Breast epithelium (tissue), 3 donors: ENCODE measurements at regions not wholly inside any gene's neighbourhood (a gene's known extent, or its start where the extent isn't known, plus 50 kb on each side); places are given as distances from the start of the nearest gene placed in this dataset.

Source experiments
- POLR2A ChIP-seq: fragments of 450-650 bp; IDR thresholded peaks from one replicate; pipeline ENCODE4 v1.6.1; 2016; ENCODE audit warnings: antibody characterized with exemption, mild to moderate bottlenecking, moderate library complexity
- TF ChIP-seq, protein P1 (sequence below), 3 donors: fragments of 450-650 bp; IDR thresholded peaks; one replicate each; pipeline ENCODE4 v1.5.1; 2016 to 2017; ENCODE audit warnings: antibody characterized with exemption in 3 of 3, mild to moderate bottlenecking in 3 of 3, moderate library complexity in 3 of 3

DNA sequence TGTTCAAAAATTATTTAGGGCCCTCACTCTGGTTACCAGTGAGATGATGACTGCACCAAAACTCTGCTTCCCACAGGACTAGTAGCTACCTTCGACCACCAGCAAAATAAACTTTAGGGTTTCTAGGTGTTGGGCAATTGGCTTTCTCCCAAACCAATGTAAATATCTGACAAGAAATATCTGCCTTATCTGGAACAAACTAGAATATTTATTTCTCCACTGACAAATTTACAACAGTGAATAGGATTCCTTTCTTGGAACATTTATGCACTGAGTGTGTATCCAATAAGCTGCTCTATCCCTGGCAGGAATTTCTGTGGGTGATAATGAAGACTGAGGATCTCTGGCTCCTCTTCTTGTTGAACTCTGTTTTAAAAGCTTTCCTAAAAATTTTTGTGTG lies 148.6 kb downstream of the SLC6A15 start:
- TF ChIP-seq, protein P1, sequence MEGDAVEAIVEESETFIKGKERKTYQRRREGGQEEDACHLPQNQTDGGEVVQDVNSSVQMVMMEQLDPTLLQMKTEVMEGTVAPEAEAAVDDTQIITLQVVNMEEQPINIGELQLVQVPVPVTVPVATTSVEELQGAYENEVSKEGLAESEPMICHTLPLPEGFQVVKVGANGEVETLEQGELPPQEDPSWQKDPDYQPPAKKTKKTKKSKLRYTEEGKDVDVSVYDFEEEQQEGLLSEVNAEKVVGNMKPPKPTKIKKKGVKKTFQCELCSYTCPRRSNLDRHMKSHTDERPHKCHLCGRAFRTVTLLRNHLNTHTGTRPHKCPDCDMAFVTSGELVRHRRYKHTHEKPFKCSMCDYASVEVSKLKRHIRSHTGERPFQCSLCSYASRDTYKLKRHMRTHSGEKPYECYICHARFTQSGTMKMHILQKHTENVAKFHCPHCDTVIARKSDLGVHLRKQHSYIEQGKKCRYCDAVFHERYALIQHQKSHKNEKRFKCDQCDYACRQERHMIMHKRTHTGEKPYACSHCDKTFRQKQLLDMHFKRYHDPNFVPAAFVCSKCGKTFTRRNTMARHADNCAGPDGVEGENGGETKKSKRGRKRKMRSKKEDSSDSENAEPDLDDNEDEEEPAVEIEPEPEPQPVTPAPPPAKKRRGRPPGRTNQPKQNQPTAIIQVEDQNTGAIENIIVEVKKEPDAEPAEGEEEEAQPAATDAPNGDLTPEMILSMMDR (IDR thresholded peaks at IDR 0.05): no peak
- TF ChIP-seq POLR2A: no peak
